ENCODE measurements at regions not wholly inside any gene's neighbourhood (a gene's known extent, or its start where the extent isn't known, plus 50 kb on each side); places are given as distances from the start of the nearest gene placed in this dataset.
"Not testable (repeated sequence)": the region's sequence is repeated elsewhere in the genome, so short reads cannot be mapped to it uniquely, and the experiment has no call there.

DNA sequence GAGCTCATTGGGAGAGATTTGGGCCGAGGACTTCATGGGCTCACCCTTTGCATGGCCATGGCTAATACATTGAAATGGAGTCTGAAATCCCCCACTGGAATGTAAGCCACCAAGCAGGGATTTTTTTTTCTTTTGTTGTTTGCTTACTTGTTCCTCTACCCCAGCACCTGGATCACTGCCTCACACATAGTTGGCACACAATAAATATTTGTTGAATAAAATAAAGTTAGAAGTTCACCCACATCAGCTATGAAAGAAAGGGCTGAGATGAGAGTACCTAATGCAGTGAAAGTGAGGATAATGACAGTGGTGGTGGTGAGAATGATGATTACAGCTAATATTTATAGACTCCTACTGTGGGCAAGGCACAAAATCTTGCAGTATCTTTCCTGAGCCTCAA is 98.1 kb upstream of the ANXA1 start:
- DNase-seq, result no peak

- no peak for DNase-seq
Measured at GRCh38 chr9:73050887-73051550, 98.2 kb upstream of the ALDH1A1 start.

- DNase-seq, result no peak
Measured at GRCh38 chr9:73050065-73050816, 97.4 kb upstream of the ALDH1A1 start.

GRCh38 chr9:73049280-73049679 is 96.4 kb upstream of the ALDH1A1 start:
- DNase-seq, result no peak

GRCh38 chr9:73046769-73047168 is 93.9 kb upstream of the ALDH1A1 start:
- no peak for DNase-seq

DNA sequence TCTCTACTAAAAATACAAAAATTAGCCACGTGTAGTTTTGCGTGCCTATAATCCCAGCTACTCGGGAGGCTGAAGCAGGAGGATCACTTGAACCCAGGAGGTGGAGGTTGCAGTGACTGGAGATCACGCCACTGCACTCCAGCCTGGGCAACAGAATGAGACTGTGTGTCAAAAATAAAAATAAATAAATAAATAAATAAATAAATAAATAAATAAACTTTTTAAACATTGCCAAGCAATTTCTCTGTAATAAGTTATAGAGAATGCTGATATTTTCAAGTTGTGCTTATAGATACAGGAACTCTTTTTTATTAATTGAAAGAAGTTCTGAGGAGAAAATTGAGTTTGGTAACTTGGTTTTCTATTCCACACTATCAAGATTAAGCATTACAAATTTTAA is 91.9 kb upstream of the ALDH1A1 start:
- DNase-seq, result not testable (repeated sequence)

GRCh38 chr9:73042155-73042554 is 89.3 kb upstream of the ALDH1A1 start:
- DNase-seq, result no peak

DNA sequence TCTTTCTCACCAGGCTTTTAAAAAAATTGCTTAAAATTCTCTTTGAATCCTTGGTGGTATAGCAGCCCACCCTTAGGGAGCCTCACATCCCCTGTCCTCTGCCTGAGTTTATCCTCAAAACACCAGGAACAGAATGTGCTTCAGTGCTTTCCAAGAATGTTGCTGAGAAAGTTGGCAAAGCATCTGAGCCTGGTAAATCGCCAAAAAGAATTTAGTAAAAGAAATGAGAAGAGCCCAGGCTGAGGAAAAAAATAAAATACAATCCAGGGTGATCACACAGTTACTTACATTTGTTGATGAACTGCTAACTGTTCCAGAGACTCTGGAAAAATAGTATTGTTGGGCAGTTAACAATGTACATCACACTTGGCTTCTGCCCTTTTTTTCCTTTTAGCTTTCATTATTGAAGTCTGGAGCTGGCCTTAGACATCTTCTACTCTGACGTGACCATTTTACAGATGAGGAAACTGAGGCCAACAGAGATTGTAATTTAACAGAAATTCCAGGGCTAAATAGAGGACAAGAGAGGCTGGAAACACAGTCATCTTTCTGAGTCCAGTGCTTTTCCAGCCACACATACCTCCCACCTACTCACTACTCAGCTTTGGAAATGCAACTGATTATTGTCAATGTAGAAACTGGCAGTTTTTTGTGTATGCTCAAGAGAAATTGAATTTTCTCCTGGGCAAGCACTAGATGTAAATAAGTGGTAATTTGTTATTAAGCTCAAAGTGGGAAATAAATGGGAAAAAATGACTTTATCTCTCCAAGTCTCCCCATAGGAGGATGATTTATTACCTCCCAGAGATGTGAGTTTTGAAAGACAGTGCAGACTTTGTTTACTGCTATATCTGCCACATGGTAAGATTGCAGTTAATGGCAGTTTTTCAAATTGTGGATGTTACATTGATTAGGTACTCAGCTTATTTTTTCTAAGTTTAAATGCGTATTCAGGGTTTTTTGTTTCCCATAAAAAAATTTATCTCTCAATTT is 86.7 kb upstream of the ALDH1A1 start:
- DNase-seq, result no peak

DNA sequence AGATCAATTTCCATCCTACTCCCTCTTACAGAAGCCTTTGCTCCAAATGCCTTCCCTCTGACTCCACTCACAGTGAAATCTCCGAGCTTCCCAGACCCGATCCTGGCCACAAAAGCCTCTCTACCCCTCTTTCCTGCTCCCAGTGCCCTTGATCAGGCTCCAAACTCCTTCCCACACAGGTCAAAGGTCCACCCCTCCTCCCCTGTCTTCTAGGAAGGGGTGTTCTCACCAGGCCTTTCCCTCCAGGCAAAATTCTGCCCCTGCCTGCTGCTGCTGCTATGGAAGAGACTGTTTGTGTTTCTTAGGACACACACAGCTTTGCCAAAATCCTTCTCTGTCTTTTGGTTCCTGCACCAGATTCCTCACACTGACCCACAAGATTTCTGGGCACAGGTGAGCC is 85.8 kb upstream of the ALDH1A1 start:
- DNase-seq, result no peak

- DNase-seq, result no peak
Measured at GRCh38 chr9:73038089-73038509, 85.2 kb upstream of the ALDH1A1 start.

GRCh38 chr9:73037613-73038012 is 84.8 kb upstream of the ALDH1A1 start:
- no peak for DNase-seq

DNA sequence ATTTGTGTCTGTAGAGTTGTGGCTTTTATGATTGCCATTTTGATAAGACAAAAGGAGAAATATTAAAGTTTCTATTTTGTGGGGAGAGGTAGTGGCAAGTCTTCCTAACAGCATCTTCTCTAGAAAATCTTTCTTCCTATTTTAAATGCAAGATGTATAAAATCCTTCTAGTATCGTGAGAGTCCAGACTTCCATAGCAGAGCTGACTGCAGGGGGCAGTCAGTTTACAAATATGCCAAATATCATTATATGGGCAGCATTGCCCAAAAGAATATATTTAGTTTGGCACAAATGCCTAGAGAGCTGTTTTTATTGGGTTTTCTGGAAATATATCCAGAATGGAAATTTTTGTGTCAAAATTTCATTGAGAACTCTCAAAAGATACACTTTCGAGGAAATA is 82.1 kb upstream of the ALDH1A1 start:
- no peak for DNase-seq

- DNase-seq, result no peak
Measured at GRCh38 chr9:73031350-73031749, 78.5 kb upstream of the ALDH1A1 start.

DNA sequence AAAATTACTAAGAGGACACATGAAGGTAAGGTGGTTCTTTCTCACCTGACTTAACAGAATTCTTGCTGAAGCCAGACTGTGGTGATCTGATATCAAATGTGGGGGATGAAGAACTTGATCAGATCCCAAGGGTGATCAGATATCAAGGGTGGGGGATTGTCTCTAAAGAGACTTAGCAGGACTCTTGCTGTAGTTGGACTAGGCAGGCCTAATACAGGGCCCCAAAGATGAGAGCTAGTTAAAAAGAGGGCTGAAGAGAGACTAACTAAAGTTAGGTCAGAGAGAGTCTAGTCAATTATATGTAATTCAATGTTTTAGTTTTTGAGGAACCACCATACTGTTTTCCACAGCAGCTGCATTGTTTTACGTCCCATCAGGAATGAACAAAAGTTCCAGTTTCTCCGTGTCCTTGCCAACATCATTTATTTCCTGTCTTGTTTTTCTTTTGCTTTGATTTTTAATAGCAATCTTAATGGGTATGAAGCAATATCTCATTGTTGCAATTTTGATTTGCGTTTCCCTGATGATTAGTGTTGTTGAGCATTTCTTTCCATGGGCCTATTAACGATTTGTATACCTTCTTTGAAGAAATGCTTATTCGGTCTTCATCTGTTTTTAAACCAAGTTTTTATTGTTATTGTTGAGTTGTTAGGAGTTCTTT is 77.6 kb upstream of the ALDH1A1 start:
- no peak for DNase-seq

GRCh38 chr9:73029346-73029745 is 76.5 kb upstream of the ALDH1A1 start:
- no peak for DNase-seq

DNA sequence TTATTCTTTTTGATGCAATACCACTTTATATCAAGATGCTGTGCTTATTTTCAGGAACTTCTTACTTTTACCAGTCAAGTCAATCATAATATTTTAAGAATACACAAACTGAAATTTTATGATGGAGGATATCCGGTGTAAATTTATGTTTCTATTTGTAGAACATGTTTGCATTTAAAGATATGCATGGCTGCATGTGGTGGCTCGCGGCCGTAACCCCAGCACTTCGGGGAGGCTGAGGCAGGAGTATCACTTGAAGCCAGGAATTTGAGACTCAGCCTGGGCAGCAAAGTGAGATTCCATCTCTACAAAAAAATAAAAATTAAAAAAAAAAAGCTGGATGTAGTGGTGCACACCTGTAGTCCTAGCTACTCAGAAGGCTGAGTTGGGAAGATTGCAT is 73.5 kb upstream of the ALDH1A1 start:
- DNase-seq, result no peak

- no peak for DNase-seq
Measured at GRCh38 chr9:73024601-73025034, 71.8 kb upstream of the ALDH1A1 start.

DNA sequence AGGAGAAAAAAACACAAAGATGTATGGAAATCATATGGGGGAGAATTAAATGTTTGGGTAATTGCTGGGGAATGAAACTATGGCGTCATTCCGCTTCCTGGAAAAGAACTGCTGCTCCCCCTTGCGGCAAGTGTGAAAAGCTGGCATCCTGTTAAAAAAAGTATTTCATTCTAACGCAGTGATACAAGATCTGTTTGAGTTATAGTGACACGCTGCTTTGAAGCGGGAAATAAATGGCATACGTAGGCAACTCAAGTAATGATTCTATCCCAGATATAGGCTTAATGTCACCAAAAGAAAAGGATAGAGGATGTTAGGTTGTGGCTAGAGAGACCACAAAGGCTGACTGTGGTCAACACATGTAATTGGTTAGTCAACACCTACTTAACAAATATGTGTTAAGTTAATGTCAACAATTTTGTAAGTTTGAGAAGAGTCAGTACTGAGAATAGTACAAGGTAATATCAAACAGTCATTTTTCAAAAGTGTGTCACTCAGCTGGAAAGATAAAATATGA is 70.2 kb upstream of the ALDH1A1 start:
- peak; percentile 51 for DNase-seq

GRCh38 chr9:73022353-73022752 is 69.5 kb upstream of the ALDH1A1 start:
- no peak for DNase-seq

GRCh38 chr9:73020877-73021276 is 68.0 kb upstream of the ALDH1A1 start:
- no peak for DNase-seq

GRCh38 chr9:73014011-73014410 is 61.2 kb upstream of the ALDH1A1 start:
- no peak for DNase-seq

- DNase-seq, result no peak
Measured at GRCh38 chr9:73011956-73012355, 59.1 kb upstream of the ALDH1A1 start.

Data from NCI-H82 (cell line).